Gastroesophageal sphincter (tissue), 4 donors: ENCODE measurements at regions not wholly inside any gene's neighbourhood (a gene's known extent, or its start where the extent isn't known, plus 50 kb on each side); places are given as distances from the start of the nearest gene placed in this dataset.

Experiments
- ATAC-seq: fragments of 150-250 bp; one replicate; pipeline ENCODE4 v1.9.1; 2016; ENCODE audit warnings: mild to moderate bottlenecking, moderate library complexity
- H3K27ac ChIP-seq, 4 donors: fragments of 200-600 bp; sonication (generic) in 3 of 4; 1 replicate in 3 of 4; 2 replicates in 1 of 4; pipeline ENCODE4 v1.5.1; 2016 to 2019
- H3K27me3 ChIP-seq: fragments of 200-600 bp; sonication (generic); one replicate; pipeline ENCODE4 v1.5.1; 2019
- H3K36me3 ChIP-seq, 2 donors: fragments of 200-600 bp; sonication (generic); one replicate each; pipeline ENCODE4 v1.5.1; 2019; ENCODE audit warnings: control low read depth in 1 of 2
- H3K4me1 ChIP-seq, 3 donors: fragments of 200-600 bp; sonication (generic); 1 replicate in 2 of 3; 2 replicates in 1 of 3; pipeline ENCODE4 v1.5.1; 2016 to 2019; ENCODE audit warnings: control low read depth in 2 of 3
- H3K4me3 ChIP-seq, 2 donors: fragments of 200-600 bp; sonication (generic); one replicate each; pipeline ENCODE4 v1.5.1; 2019; ENCODE audit warnings: mild to moderate bottlenecking in 1 of 2, moderate library complexity in 1 of 2
- H3K9me3 ChIP-seq, 3 donors: fragments of 200-600 bp; sonication (generic); one replicate each; pipeline ENCODE4 v1.5.1; 2017 to 2019; ENCODE audit warnings: control low read depth in 2 of 3
- CTCF ChIP-seq, 4 experiments: fragments of 200-600 bp in 2 of 4; fragments of 450-650 bp in 2 of 4; sonication (generic) in 1 of 4; IDR thresholded peaks; one replicate each; pipeline ENCODE4 v1.5.1; 2017 to 2019; ENCODE audit warnings: antibody characterized with exemption in 4 of 4, mild to moderate bottlenecking in 2 of 4, moderate library complexity in 2 of 4
- EP300 ChIP-seq: sonication (generic); formaldehyde crosslinking; IDR thresholded peaks from one replicate; pipeline ENCODE4 v1.6.1; 2017; ENCODE audit warnings: antibody characterized with exemption, mild to moderate bottlenecking
- POLR2A ChIP-seq, 2 donors: fragments of 450-650 bp; IDR thresholded peaks; one replicate each; pipeline ENCODE4 v1.6.1; 2017; ENCODE audit warnings: antibody characterized with exemption in 2 of 2, mild to moderate bottlenecking in 2 of 2, moderate library complexity in 1 of 2
- POLR2AphosphoS5 ChIP-seq: sonication (generic); formaldehyde crosslinking; IDR thresholded peaks from one replicate; pipeline ENCODE4 v1.6.1; 2017; ENCODE audit warnings: antibody characterized with exemption
- WGBS, 2 donors: methylation state at CpG; one replicate each; pipeline ENCODE4 v1.1.5; 2018; ENCODE audit warnings: low coverage in 1 of 2; 5-methylcytosine and 5-hydroxymethylcytosine counted together

DNA sequence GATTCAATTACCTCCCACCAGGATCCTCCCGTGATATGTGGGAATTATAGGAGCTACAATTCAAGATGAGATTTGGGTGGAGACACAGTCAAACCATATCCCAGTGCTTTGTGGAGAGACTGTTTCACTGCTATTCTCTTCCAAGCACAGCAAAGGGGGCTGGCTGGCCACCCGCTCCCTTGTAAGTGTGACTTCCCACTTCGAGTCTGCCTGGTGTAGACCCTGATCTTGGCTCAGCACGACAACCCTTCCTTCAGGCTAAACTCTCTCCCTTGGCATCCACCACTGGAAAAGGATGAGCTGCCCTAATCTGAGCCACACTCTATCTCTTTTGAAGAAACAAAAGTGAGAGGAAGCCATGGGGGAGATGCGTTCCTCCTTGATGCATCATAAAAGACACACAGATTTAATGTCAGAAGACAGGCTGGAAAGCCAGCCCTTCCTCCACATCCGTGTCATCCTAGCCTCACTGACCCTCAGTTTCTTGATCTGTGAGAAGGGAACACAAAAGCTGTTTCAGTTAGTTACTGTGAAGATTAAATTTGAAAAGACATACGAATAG is 64.7 kb upstream of the CDON start:
- WGBS, 2 donors, result 53 to 63% methylated on average over 3 to 7 of the region's 7 CpGs
- ATAC-seq, result no peak
- peak overlapping the region in 2 of 4 donors; percentile 9 to 42 for H3K27ac ChIP-seq

GRCh38 chr11:126124231-126124661 is 61.6 kb upstream of the CDON start:
- no peaks in the 10 kb centered on the region for H3K9me3 ChIP-seq
- no peaks in the 10 kb centered on the region for H3K36me3 ChIP-seq
- TF ChIP-seq POLR2A (IDR thresholded peaks at IDR 0.05) (no peak), CTCF (IDR thresholded peaks at IDR 0.05) (no peak), EP300 (no peak), POLR2AphosphoS5 (no peak)
- ATAC-seq, result no peak
- no peak overlapping the region for H3K27ac ChIP-seq
- no peaks in the 10 kb centered on the region for H3K27me3 ChIP-seq
- 65 to 100% methylated on average over 1 to 5 of the region's 5 CpGs for WGBS, 2 donors
- no peak overlapping the region for H3K4me3 ChIP-seq
- H3K4me1 ChIP-seq, result peaks cover 0 to 42% (median 19%) of the 10 kb centered on the region in 3 donors

More for the DNA sequence above, 64.7 kb upstream of the CDON start:
- Histone ChIP-seq H3K9me3 (no peaks in the 10 kb centered on the region), H3K36me3 (no peaks in the 10 kb centered on the region), H3K4me3 (no peak overlapping the region), H3K4me1 (peaks cover 0 to 69% (median 36%) of the 10 kb centered on the region in 3 donors), H3K27me3 (no peaks in the 10 kb centered on the region)
- TF ChIP-seq EP300 (no peak), POLR2A (IDR thresholded peaks at IDR 0.05) (no peak), CTCF (IDR thresholded peaks at IDR 0.05) (no peak), POLR2AphosphoS5 (no peak)

- Histone ChIP-seq H3K9me3 (no peaks in the 10 kb centered on the region), H3K27me3 (no peaks in the 10 kb centered on the region), H3K36me3 (no peaks in the 10 kb centered on the region), H3K27ac (peak overlapping the region in 2 of 4 donors; percentile 54 to 59), H3K4me3 (no peak overlapping the region), H3K4me1 (peaks cover 0 to 36% (median 19%) of the 10 kb centered on the region in 3 donors)
- TF ChIP-seq CTCF (IDR thresholded peaks at IDR 0.05) (no peak), POLR2AphosphoS5 (no peak), POLR2A (IDR thresholded peaks at IDR 0.05) (no peak), EP300 (no peak)
- ATAC-seq, result no peak
- WGBS, 2 donors, result 45 to 82% methylated on average over 1 to 2 of the region's 2 CpGs
Measured at GRCh38 chr11:126123686-126124085, 61.0 kb upstream of the CDON start.

DNA sequence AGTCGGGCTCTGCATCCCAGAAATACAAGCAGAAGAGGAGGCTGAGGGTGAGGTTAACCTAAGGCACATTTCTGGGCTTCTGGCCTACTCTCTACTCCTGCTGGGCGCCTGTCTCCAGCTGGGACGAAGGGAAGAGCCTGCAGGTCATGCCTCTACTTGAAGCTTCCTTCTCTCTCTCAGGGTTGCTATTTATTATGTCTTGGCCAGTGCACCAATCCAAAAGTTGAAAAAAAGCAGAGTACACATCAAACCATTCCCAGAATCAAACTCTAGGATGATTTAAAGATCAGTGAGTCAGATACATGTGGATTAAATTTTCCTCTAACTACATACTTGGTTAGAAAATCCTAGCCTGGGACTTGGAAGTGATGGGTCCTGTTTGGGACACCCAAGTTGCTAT is 60.2 kb upstream of the CDON start:
- H3K27ac ChIP-seq, result peak overlapping the region in 3 of 4 donors; percentile 4 to 59 (median 54)
- H3K27me3 ChIP-seq, result no peaks in the 10 kb centered on the region
- 20 to 38% methylated on average over 2 to 3 of the region's 3 CpGs for WGBS, 2 donors
- TF ChIP-seq EP300, result no peak
- no peak for TF ChIP-seq POLR2A (IDR thresholded peaks at IDR 0.05)
- peak; percentile 82 for TF ChIP-seq POLR2AphosphoS5
- H3K4me3 ChIP-seq, result no peak overlapping the region
- no peaks in the 10 kb centered on the region for H3K36me3 ChIP-seq
- H3K9me3 ChIP-seq, result no peaks in the 10 kb centered on the region
- ATAC-seq, result peak; percentile 51
- peaks cover 0 to 28% (median 15%) of the 10 kb centered on the region in 3 donors for H3K4me1 ChIP-seq

GRCh38 chr11:126121296-126121695 is 58.6 kb upstream of the CDON start:
- Histone ChIP-seq H3K9me3 (no peaks in the 10 kb centered on the region), H3K27ac (no peak overlapping the region), H3K4me1 (peaks cover 4 to 26% (median 12%) of the 10 kb centered on the region in 3 donors), H3K27me3 (no peaks in the 10 kb centered on the region), H3K4me3 (no peak overlapping the region), H3K36me3 (no peaks in the 10 kb centered on the region)
- ATAC-seq, result no peak
- TF ChIP-seq CTCF (IDR thresholded peaks at IDR 0.05) (no peak), POLR2AphosphoS5 (no peak), POLR2A (IDR thresholded peaks at IDR 0.05) (no peak), EP300 (no peak)
- 100% methylated on average over 1 of the region's 1 CpG; no CpG with 5 or more reads in 1 of the 2 donors for WGBS, 2 donors
